H1 (cell line): ENCODE measurements at regions not wholly inside any gene's neighbourhood (a gene's known extent, or its start where the extent isn't known, plus 50 kb on each side); places are given as distances from the start of the nearest gene placed in this dataset.
A peak's percentile ranks its signal among the peaks of the same experiment; 100 is the strongest.

ENCODE experiments used
- CTCF ChIA-PET: fragments of 300-600 bp; sonication (Branson Sonifier 250); formaldehyde crosslinking; loops from one replicate; lab custom pipeline; 2021; ENCODE audit not compliant: partially characterized antibody; lab: Charles Lee
- POLR2A ChIA-PET: fragments of 300-600 bp; sonication (Branson Sonifier 250); formaldehyde crosslinking; loops from one replicate; lab custom pipeline; 2021; ENCODE audit warnings: inconsistent platforms; ENCODE audit not compliant: partially characterized antibody; lab: Charles Lee
- DNase-seq, 2 experiments: peaks; one replicate each; pipeline versions ENCODE4 v3.0.0 to v3.0.0-alpha.2; 2010 to 2022; ENCODE audit warnings: low spot score in 2 of 2, low read depth in 1 of 2, mixed read lengths in 1 of 2
- FAIRE-seq: peaks from 2 replicates; lab custom pipeline; 2011; peaks lifted over from hg19 to GRCh38; lab: Jason Lieb, UNC
- H2AFZ ChIP-seq: 2 replicates; pipeline ENCODE4 v1.8.1; 2012; ENCODE audit warnings: low read length, inconsistent platforms
- H2AK5ac ChIP-seq: 2 replicates; pipeline ENCODE4 v1.6.1; 2013; ENCODE audit warnings: low read depth, low read length
- H2BK120ac ChIP-seq: replicated peaks from 2 replicates; pipeline ENCODE3; 2013; ENCODE audit warnings: low read depth, low read length, inconsistent platforms
- H2BK12ac ChIP-seq: 2 replicates; pipeline ENCODE4 v1.6.1; 2013; ENCODE audit warnings: low read depth, low read length
- H2BK15ac ChIP-seq: 2 replicates; pipeline ENCODE4 v1.6.1; 2013; ENCODE audit warnings: low read length
- H2BK20ac ChIP-seq: 2 replicates; pipeline ENCODE4 v1.6.1; 2013; ENCODE audit warnings: low read length
- H2BK5ac ChIP-seq: 2 replicates; pipeline ENCODE4 v1.6.1; 2013; ENCODE audit warnings: low read depth, low read length
- H3K14ac ChIP-seq: 2 replicates; pipeline ENCODE4 v1.6.1; 2013; ENCODE audit warnings: inconsistent platforms; ENCODE audit not compliant: insufficient read length
- H3K18ac ChIP-seq: 2 replicates; pipeline ENCODE4 v1.6.1; 2013; ENCODE audit warnings: low read length; ENCODE audit errors: extremely low read depth
- H3K23ac ChIP-seq: 2 replicates; pipeline ENCODE4 v1.6.1; 2013; ENCODE audit warnings: inconsistent platforms; ENCODE audit not compliant: insufficient read length
- H3K23me2 ChIP-seq: 2 replicates; pipeline ENCODE4 v1.6.1; 2013; ENCODE audit warnings: low read depth, low read length
- H3K27ac ChIP-seq: 2 replicates; pipeline ENCODE4 v1.6.1; 2011; ENCODE audit warnings: low read depth, low read length, inconsistent platforms
- H3K27me3 ChIP-seq, 4 experiments: replicated peaks in 1 of 4; 1 replicate in 1 of 4; 2 replicates in 3 of 4; pipeline versions ENCODE4 v1.6.1 to v1.8.1; 2011 to 2013; ENCODE audit warnings: low read length in 3 of 4, mild to moderate bottlenecking in 3 of 4, inconsistent platforms in 2 of 4, mixed read lengths in 2 of 4, moderate library complexity in 1 of 4; ENCODE audit not compliant: control insufficient read depth in 3 of 4, insufficient read depth in 3 of 4; ENCODE audit errors: extremely low read depth in 1 of 4
- H3K36me3 ChIP-seq, 4 experiments: 2 replicates each; pipeline versions ENCODE4 v1.6.1 to v1.8.1; 2011 to 2013; ENCODE audit warnings: mild to moderate bottlenecking in 4 of 4, low read length in 3 of 4, moderate library complexity in 2 of 4, control low read depth in 1 of 4, inconsistent platforms in 1 of 4; ENCODE audit not compliant: insufficient read depth in 4 of 4, control insufficient read depth in 2 of 4
- H3K4ac ChIP-seq: replicated peaks from 2 replicates; pipeline ENCODE3; 2013; ENCODE audit warnings: low read length, low read depth, mixed read lengths, inconsistent platforms; ENCODE audit not compliant: insufficient read length
- H3K4me1 ChIP-seq, 4 experiments: replicated peaks in 1 of 4; 1 replicate in 1 of 4; 2 replicates in 3 of 4; pipeline versions ENCODE4 v1.6.1 to v1.8.1; 2011 to 2013; ENCODE audit warnings: low read length in 3 of 4, inconsistent platforms in 2 of 4, mixed read lengths in 1 of 4; ENCODE audit not compliant: insufficient read depth in 4 of 4, control insufficient read depth in 3 of 4
- H3K4me2 ChIP-seq, 2 experiments: 2 replicates each; pipeline versions ENCODE4 v1.6.1 to v1.8.1; 2011 to 2013; ENCODE audit warnings: low read depth in 2 of 2, low read length in 2 of 2, control low read depth in 1 of 2, inconsistent platforms in 1 of 2, mild to moderate bottlenecking in 1 of 2; ENCODE audit not compliant: insufficient read depth in 1 of 2
- H3K4me3 ChIP-seq, 4 experiments: fragments of 200-600, 300-600 bp in 1 of 4; sonication (generic), shearing (Covaris generic), sonication (Bioruptor Twin) in 1 of 4; 2 replicates each; pipeline versions ENCODE4 v1.5.1 to v1.8.1; 2011 to 2016; ENCODE audit warnings: low read length in 4 of 4, low read depth in 3 of 4, control low read depth in 2 of 4, inconsistent platforms in 2 of 4, mild to moderate bottlenecking in 2 of 4, mixed read lengths in 1 of 4, moderate library complexity in 1 of 4; ENCODE audit not compliant: insufficient read depth in 2 of 4; ENCODE audit errors: extremely low read depth in 1 of 4
- H3K56ac ChIP-seq: replicated peaks from 2 replicates; pipeline ENCODE3; 2013; ENCODE audit warnings: low read depth, mild to moderate bottlenecking, mixed read lengths, low read length, inconsistent platforms; ENCODE audit not compliant: insufficient read length
- H3K79me1 ChIP-seq: 2 replicates; pipeline ENCODE4 v1.6.1; 2013; ENCODE audit warnings: low read depth, low read length, control low read depth
- H3K79me2 ChIP-seq, 2 experiments: 2 replicates each; pipeline versions ENCODE4 v1.6.1 to v1.8.1; 2012 to 2013; ENCODE audit warnings: low read length in 2 of 2, mild to moderate bottlenecking in 2 of 2, inconsistent platforms in 1 of 2; ENCODE audit not compliant: insufficient read depth in 2 of 2, control insufficient read depth in 1 of 2
- H3K9ac ChIP-seq, 4 experiments: replicated peaks in 1 of 4; 1 replicate in 1 of 4; 2 replicates in 3 of 4; pipeline versions ENCODE4 v1.6.1 to v1.8.1; 2011 to 2013; ENCODE audit warnings: low read depth in 3 of 4, low read length in 3 of 4, control low read depth in 2 of 4, mild to moderate bottlenecking in 2 of 4, moderate library complexity in 2 of 4, inconsistent platforms in 1 of 4; ENCODE audit errors: extremely low read depth in 1 of 4
- H3K9me3 ChIP-seq, 2 experiments: 2 replicates each; pipeline versions ENCODE4 v1.6.1 to v1.8.1; 2012 to 2013; ENCODE audit warnings: mild to moderate bottlenecking in 2 of 2, moderate library complexity in 2 of 2, control low read depth in 1 of 2, inconsistent platforms in 1 of 2, low read depth in 1 of 2, low read length in 1 of 2, mixed read lengths in 1 of 2; ENCODE audit not compliant: insufficient read depth in 2 of 2
- H4K20me1 ChIP-seq, 2 experiments: replicated peaks in 1 of 2; 2 replicates each; pipeline versions ENCODE3 to v1.8.1; 2011 to 2013; ENCODE audit warnings: inconsistent platforms in 2 of 2, low read length in 2 of 2, mild to moderate bottlenecking in 1 of 2; ENCODE audit not compliant: insufficient read depth in 2 of 2, control insufficient read depth in 1 of 2
- H4K5ac ChIP-seq: 2 replicates; pipeline ENCODE4 v1.6.1; 2013; ENCODE audit warnings: low read length, low read depth, mixed read lengths, inconsistent platforms; ENCODE audit not compliant: insufficient read length
- H4K8ac ChIP-seq: 2 replicates; pipeline ENCODE4 v1.8.0; 2013; ENCODE audit warnings: mild to moderate bottlenecking, moderate library complexity, low read length, inconsistent platforms; ENCODE audit not compliant: insufficient read depth; ENCODE audit errors: extremely low read depth
- H4K91ac ChIP-seq: replicated peaks from 2 replicates; pipeline ENCODE3; 2013; ENCODE audit warnings: low read length, mixed read lengths, inconsistent platforms; ENCODE audit not compliant: insufficient read length
- CHD1 ChIP-seq: IDR thresholded peaks from 2 replicates; pipeline ENCODE4 v1.6.1; 2012; ENCODE audit warnings: low read depth, low read length, improper control_type of control experiment
- POU5F1 ChIP-seq: IDR thresholded peaks from 2 replicates; pipeline ENCODE4 v1.6.1; 2011; ENCODE audit warnings: low read depth, mild to moderate bottlenecking, low read length, moderate library complexity
- RXRA ChIP-seq: IDR thresholded peaks from 2 replicates; pipeline ENCODE4 v1.6.1; 2011; ENCODE audit warnings: low read depth, mild to moderate bottlenecking, low read length, moderate library complexity; ENCODE audit not compliant: insufficient read depth
- SIX5 ChIP-seq: IDR thresholded peaks from 2 replicates; pipeline ENCODE4 v1.6.1; 2011; ENCODE audit warnings: mild to moderate bottlenecking, low read depth, low read length
- SP1 ChIP-seq: IDR thresholded peaks from 2 replicates; pipeline ENCODE4 v1.6.1; 2011; ENCODE audit warnings: low read depth, low read length
- SP2 ChIP-seq: IDR thresholded peaks from 2 replicates; pipeline ENCODE4 v1.6.1; 2012; ENCODE audit warnings: mild to moderate bottlenecking, low read length, inconsistent platforms
- WGBS, 2 experiments: shearing (Covaris generic) in 1 of 2; methylation state at CpG; one replicate each; pipeline versions ENCODE4 v1.1.6 to v1.1.7; 2013 to 2015; ENCODE audit warnings: low lambda C conversion rate in 2 of 2, mixed read lengths in 2 of 2, inconsistent platforms in 1 of 2, low coverage in 1 of 2, missing lambda C conversion rate in 1 of 2; ENCODE audit not compliant: insufficient replicate concordance in 2 of 2, insufficient coverage in 1 of 2, insufficient read length in 1 of 2; ENCODE audit errors: extremely low coverage in 1 of 2, missing lambda C conversion rate in 1 of 2; 5-methylcytosine and 5-hydroxymethylcytosine counted together
- TF ChIP-seq, protein P1 (sequence below): IDR thresholded peaks from 2 replicates; pipeline ENCODE4 v1.6.1; 2012; ENCODE audit warnings: inconsistent platforms

DNA sequence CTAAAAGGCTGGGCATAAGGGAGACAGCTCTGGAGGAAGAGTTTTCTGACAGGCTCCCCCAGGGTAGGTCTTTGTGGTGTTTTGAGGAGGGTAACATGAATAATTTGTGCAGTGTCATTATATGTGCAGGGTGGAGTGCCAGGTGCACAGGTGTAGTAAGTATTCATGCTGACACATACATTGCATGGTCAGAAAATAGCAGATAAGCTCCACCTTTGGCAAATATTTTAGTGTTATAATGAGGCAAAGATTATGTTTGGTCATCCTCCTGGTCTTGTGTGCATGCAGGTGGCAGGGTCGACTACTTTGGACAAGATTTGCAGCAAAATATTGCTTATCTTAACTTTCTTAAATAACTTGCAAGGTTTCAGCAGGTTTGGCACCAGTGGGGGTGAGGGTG lies 910.4 kb upstream of the PCDH10 start:
- no peaks in the 10 kb centered on the region for H3K36me3 ChIP-seq
- no peaks in the 10 kb centered on the region for H3K9me3 ChIP-seq
- H3K4me2 ChIP-seq = no peak overlapping the region
- H3K27me3 ChIP-seq = no peaks in the 10 kb centered on the region
- no peak overlapping the region for H3K56ac ChIP-seq
- CTCF ChIA-PET = no interaction called here
- no peak overlapping the region for H4K91ac ChIP-seq
- H3K79me2 ChIP-seq = no peaks in the 10 kb centered on the region
- H3K23me2 ChIP-seq = no peaks in the 10 kb centered on the region
- POLR2A ChIA-PET = no interaction called here
- H4K5ac ChIP-seq = no peak overlapping the region
- no peak overlapping the region for H2AK5ac ChIP-seq
- H3K18ac ChIP-seq = no peak overlapping the region
- no peak for TF ChIP-seq SP1
- TF ChIP-seq RXRA = no peak
- no peak for TF ChIP-seq CHD1
- no peak for TF ChIP-seq SIX5
- TF ChIP-seq SP2 = no peak
- TF ChIP-seq, protein P1, sequence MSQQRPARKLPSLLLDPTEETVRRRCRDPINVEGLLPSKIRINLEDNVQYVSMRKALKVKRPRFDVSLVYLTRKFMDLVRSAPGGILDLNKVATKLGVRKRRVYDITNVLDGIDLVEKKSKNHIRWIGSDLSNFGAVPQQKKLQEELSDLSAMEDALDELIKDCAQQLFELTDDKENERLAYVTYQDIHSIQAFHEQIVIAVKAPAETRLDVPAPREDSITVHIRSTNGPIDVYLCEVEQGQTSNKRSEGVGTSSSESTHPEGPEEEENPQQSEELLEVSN = no peak
- no peak for TF ChIP-seq POU5F1
- no peaks in the 10 kb centered on the region for H3K79me1 ChIP-seq
- no peak overlapping the region for H2BK120ac ChIP-seq
- 100% methylated on average over 1 of the region's 1 CpG; no CpG with 5 or more reads in 1 of the 2 experiments for WGBS, 2 experiments
- H2BK5ac ChIP-seq = no peak overlapping the region
- FAIRE-seq (no peak), DNase-seq (no peak)
- no peak overlapping the region for H2BK15ac ChIP-seq
- H4K8ac ChIP-seq = no peak overlapping the region
- H3K27ac ChIP-seq = no peak overlapping the region
- no peaks in the 10 kb centered on the region for H3K4me1 ChIP-seq
- H2BK12ac ChIP-seq = no peak overlapping the region
- H3K4ac ChIP-seq = no peak overlapping the region
- no peak overlapping the region for H2BK20ac ChIP-seq
- no peak overlapping the region for H3K23ac ChIP-seq
- H2AFZ ChIP-seq = peak overlapping the region; percentile 6; the same call in 1 of the 2 replicates
- H3K4me3 ChIP-seq = no peak overlapping the region
- no peak overlapping the region for H3K9ac ChIP-seq
- H3K14ac ChIP-seq = no peak overlapping the region
- no peaks in the 10 kb centered on the region for H4K20me1 ChIP-seq
